GM21515 (cell line): ENCODE measurements at regions not wholly inside any gene's neighbourhood (a gene's known extent, or its start where the extent isn't known, plus 50 kb on each side); places are given as distances from the start of the nearest gene placed in this dataset.

ENCODE experiments used
- ATAC-seq: cut with Tn5 transposase; IDR thresholded peaks from one replicate; pipeline ENCODE4 v1.9.1; 2021; ENCODE audit not compliant: unreplicated experiment

DNA sequence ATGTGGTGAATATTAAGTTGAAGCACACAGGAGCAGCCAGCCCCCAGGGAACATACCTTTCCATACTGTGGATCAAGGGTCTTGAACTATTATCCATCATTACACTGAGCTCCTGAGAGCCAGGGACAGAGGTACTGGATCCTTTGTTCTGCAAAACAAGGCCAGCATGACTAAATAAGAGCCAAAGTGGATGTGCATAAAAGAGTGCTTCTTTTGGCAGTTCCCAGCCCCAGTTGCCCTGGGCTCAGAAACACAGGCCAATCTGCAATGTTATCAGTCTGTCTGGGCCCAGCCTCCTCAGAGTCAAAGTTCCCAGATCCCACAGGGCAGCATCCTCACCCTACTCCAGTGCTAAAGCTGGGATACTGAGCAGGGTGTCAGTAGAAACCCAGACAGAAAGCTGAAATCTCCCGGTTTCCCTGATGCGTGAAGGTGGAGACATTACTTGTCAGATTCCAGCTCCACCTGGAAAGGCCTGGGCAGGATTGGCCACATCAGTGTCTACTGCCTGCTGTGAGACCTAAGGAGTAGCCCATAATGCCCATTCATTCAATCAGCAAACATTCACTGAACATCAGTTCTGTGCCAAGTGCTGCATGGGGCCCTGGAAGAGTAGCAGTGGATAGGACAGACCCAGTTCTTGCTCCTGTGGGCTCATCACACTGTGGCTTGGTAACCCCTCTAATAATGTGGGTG is 342.7 kb downstream of the CXCL12 start:
- ATAC-seq, result no peak

DNA sequence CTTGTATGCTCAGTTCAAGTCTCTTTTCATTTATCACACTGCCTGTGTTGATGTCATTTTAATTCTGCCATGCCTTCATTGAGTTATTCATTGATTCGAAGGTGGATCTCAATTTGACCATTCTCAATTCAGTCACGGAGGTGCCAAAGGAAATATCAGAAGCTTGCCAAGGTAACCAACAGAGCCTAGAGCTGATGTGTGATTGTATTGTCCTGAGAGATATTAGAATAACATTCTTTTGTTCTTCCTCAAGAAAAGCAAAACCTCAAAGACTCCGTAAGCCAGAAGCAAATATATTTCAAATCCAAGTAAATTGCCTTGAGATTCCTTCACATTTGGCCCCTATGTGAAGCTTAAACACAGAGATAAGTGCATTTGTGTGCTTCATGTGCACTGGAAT is 345.3 kb downstream of the CXCL12 start:
- no peak for ATAC-seq

DNA sequence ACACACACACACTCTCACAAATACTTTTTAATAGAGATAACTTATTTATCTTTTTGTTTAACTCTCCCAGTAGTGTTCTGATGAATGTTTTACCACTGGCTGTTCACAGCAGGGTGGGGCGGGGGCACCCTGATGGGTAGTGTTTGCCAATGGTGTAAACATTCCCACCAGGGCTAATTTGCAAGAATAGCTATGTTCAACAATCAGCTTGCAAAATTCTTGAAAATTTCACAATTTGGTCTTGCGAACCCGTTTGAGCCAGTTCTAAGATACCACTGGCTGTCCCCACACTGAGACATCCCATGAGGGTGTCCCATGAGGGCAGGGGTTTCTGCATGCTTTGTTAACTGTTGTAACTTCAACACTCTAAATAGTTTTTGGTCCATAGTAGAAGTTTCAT is 348.5 kb downstream of the CXCL12 start:
- ATAC-seq, result no peak

DNA sequence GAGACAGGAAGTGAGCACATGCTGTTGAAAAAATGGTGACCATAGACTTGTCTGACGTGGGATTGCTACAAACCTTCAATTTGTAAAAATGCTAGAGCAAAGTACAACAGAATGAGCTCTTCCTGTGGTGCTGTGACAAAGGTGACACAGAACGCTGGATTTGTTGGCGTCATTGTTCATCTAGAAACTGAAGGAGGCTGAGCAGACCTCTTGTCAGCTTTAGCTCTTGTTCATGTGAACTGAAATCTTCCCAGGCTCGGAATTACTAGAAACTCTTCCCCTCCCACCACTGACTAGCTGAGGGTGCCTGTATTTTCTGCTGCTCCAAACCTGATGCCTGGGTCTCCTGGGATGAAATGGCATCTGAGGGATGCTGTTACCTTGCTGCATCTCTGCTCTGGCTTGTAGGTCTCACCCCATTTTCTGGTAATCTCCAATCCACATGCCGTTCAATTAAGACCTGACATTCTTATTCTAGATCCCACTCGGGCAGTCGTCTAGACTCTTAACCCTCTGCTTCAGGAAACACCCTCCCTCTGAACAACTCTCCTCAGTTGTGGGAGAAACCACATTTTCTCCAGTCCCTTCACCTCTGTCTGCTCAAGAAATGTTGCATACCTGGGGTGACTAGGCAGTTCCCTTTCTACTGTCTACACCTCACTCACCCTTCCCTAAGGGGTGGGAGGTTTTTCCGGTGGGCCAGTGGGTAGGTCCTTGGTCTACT is 349.3 kb downstream of the CXCL12 start:
- no peak for ATAC-seq

DNA sequence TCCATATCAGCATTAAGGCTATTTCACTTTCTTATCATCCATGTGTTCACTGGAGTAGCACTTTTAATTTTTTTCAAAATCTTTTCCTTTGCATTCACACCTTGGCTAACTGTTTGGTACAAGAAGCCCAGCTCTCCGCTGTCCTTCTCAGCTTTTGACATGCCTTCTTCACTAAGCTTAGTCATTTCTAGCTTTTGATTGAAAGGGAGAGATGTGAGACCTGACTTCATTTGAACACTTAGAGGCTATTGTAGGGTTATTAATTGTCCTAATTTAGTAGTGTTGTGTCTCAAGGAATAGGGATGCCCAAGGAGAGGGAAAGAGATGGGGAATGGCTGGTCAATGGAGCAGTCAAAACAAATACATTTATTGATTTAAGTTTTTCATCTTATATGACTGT is 350.0 kb downstream of the CXCL12 start:
- no peak for ATAC-seq

DNA sequence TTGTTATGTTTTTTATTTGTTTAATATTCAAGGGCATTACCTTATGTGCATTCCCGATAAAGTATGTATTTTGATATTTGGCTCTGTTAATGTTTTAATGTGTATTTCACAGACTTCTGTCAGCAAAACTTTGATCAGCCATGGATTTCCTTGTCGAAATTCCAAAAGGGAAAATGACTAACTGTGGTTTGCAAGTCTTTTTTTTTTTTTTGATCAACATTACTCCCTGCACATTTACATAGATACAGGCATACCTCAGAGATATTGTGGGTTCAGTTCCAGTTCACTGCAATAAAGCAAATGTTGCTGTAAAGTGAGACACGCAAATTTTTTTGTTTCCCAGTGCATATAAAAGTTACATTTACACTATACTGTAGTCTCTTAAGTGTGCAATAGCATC is 351.9 kb downstream of the CXCL12 start:
- no peak for ATAC-seq

DNA sequence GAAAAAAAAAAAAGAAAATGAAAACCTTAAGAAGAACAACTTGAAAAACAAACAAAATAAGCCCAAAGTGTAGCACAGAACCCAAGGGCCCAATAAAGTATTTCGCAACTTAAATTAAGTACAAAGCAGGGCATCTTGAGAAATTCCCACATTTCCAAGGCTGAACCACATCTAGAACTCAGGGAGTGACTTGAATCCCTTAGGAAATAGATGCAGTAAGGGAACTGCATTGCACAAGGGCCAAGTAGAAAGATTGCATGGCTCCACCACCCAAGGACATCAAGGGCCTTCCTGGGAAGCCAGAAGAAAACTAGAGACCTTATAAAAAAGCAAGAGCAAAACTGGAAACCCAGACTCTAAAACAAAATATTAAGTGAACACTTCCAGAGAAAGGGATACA is 352.7 kb downstream of the CXCL12 start:
- ATAC-seq, result no peak

DNA sequence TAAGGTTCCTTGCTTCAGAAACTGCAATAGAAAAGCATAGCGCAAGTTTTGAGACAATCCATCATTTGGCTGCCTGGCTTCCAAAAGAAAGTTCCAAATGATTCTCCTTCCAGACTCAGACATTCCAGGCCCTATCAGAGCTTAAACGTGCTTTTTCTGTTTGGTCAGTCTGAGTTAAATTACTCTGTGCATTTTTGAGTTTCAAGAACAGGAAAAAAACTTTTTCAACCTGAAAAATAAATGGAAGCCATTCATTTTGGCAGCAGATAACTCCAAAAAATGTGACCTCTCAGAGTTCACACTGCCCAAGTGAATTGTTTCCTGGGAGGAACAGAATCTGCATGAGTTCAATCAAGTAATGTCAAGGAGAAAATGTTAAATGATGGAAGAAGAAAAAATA is 354.2 kb downstream of the CXCL12 start:
- ATAC-seq, result no peak

DNA sequence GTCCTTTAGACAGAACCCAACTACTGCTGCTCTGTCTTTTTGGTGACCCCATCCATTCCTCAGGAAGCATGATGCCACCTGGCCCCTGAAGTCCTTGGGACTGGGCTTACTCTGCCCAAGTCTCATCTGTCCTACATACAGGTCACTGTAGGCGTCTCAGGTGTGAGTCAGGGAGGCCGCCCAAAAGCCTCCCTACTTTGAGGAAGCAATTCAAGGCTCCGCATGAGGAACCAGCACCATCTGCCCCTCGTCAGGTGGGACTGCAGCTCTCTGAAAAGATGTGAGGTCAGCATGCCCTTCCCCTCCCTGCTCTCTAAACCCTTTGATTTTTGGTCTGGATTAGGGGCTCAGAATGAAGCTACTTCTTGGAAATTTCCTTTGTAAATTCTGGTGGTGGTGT is 354.8 kb downstream of the CXCL12 start:
- peak; percentile 81 for ATAC-seq

DNA sequence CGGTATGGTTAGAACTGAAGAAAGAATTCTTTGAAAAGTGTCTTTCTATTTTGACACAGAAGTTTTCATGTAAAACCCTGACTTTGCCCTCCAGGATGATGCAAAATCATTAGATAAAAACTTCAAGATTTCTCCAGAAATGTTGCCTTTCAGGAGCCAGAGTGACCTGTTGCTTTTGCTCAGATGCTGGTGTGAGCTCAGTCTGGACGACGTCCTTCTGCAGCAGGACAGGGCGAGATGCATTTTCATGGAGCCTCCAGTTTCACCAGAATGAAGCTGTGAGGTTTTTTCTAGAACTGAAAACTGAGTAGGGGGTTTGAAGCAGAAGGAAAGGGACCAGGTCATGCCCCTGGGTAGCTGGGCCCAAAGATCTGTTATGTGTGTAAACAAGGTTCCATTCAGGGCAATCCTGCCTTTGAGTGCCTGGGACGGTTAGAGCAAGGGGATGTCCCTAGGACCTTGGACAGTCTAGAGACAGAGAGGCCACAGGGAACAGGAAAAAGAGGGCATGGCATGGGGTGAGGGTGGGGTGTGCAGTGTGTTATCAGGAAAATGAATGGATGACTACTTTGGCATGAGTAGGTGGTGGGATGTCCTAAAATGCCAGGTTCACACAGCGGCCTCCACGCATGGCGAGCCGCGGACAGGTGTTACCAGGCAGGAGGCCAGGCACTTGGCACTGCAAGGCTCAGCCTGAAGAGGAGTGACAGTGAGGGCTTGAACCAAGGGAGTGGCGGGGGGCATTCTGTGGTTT is 356.3 kb downstream of the CXCL12 start:
- ATAC-seq, result no peak

DNA sequence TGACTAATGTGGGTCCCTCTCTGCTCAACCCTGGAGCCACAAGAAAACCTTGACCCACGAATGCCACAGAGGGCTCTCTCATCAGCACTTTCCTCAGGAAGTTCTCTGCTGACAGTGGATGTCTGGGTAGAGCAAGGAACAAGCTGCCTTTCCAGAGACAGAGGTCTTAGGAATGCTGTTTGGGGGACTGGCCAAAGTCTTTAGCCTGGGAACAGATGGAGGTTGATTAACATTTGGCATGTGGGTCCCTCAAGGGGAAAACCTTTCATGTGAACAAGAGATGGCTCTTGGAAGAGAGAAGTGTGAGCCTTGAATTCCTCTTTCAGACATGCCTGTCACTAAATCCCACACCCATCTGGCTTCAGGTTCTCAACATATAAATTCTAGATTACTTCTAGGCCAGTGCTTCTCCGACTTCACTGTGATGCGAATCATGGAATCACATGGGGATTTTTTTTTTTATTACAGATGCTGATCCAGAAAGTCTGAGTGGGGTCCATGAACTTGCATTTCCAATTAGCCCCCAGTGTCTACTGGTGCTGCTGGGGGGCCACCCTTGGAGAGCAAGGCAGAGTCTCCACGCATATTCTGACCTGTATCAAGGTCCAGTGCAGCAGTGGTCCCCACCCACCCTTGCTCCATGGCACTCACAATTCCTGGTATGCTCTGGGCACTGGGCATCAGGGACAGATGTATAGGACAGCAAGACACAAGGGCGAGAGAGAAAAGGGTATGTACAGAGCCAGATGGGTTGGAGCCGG is 360.4 kb downstream of the CXCL12 start:
- no peak for ATAC-seq

DNA sequence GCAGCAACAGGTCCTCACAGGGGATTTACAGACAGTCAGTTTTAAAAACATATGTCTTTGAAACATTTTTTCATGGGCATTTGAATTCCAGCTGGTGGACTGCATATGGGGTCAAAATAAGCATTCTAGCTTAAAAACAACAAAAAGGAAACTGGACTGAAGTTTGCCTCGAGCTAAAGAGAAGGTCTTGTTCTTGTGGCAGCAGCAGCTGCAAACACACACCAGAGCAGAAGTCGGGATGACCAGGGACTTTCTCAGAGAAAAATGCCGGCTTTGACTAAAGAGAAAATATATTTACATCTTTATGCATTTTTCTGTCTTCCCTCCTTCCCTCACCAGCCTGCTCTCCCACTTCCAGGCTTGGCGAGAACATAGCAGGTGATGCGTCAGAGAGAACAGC is 361.4 kb downstream of the CXCL12 start:
- ATAC-seq, result no peak

DNA sequence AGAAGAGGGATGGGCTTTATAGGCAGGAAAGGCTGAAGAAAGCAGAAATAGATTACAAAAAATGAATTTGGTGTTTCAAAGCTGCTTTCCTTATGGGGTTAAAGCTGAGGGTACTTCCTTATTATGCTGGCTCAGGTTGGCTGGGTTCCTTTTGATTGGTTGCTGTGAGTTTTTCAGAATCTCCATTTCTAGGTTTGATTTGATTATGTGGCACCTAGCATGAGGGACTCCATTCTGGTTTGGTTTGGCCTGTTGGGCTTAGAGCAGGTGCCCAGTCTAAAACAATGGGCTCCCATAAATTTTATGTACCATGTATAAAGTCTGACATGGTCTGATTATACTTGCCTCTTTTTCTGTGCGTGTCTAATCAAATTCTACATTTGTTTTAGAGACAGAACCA is 362.7 kb downstream of the CXCL12 start:
- ATAC-seq, result no peak

DNA sequence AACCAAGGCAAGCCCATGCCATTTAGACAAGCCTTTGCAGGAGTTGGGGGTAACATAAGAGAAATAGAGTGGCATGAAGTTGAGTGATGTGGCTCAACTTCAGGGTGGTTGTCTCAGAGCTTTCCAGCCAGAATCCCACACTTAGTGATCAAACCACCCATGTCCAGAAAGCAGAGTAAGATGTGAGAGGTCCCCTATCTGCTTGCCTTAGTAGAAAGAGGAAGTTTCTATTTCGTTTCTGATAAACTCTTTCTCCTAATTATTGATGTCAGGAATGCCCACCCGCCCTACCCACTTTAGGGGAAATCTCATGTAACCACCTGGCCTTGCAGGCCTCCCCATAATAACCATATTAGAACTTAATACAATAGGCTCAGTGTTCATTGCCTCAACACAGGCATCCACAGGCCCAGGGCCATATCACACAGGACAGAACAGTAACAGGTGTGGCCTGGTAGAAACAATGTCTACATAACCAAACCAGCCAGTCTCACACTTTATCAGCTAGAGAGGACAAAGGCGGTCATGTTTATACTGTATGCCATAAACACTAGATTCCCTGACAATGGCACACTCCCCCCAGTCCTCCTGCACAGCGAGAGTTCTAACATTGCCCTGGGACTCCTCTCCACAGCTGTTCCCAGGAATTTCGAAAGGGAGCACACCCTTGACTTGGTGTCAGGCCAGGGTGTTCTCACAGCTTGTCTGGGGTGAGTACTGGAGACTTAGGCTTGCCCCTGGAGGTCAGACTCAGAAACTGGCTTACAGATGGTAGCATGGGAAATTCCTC is 364.4 kb downstream of the CXCL12 start:
- peak; percentile 52 for ATAC-seq

DNA sequence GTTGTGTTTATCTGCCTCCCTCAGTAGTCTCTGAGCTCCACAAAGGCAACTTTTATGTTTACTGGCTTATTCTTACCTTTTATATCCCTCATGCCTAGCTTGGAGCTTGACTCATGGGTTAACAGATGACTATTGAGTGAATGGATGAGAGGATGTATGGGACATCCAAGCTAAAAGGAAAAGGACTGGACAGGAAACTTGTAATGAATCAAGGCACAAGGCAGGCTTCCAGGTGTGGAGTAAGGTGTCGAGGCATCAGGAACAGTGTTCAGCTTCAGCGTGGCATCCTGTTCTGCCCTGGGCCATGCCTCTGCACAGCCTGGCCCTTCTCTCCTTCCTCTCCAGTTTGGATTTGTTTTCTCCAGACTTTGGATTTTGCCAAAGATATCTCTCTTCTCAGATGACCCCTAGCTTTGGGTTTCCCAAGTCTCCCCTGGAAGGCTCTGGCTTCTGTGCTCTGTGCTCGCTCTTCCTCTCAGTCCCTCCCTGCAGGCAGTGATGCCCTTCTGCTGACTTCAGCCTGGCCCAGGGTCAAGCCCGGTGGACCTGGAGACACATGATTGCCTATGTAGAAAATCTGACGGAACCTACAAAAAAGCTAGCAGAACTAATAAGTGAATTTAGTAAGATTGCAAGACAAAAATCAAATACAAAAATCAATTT is 367.3 kb downstream of the CXCL12 start:
- no peak for ATAC-seq

DNA sequence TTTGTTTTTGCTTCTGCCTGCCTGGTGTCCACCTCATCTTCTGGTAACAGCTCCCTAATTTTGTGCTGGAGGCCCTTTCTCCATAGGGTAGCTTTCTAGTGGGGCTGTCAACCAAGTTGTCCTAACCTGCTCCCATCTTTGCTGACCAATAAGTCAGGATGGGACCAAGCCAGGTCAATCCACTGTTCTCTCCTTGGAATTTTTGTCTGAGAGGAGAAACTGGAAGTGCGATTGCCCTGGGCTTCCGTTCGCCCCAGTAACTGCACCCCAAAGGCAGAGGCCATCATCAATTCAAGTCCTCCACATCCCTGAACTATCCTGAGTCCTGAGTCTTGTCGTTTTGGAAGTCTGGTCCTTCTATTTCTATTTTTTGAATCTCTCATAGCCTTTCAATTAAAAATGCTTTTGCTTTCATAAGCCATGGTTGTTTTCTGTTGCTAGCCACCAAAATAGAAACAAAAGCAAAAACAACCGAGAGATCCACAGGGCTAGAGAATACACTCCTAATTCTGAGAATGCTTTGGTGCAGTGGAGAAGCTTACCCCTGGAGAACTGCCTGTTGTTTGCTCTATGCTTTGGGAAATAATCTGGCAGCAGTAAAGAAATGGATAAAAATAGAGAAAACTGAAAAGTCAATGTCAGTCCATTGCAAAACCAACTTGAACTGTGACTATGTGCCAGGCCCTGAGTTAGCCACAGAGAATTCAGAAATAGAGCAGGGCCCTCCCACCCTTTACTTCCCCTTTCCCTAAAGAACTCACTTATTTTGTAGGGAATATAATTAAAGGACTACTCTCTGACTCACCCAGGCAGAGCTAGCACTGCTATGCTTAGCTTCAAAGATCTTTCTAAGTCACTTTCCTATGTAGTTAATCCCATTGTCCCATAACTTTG is 368.1 kb downstream of the CXCL12 start:
- ATAC-seq, result no peak

DNA sequence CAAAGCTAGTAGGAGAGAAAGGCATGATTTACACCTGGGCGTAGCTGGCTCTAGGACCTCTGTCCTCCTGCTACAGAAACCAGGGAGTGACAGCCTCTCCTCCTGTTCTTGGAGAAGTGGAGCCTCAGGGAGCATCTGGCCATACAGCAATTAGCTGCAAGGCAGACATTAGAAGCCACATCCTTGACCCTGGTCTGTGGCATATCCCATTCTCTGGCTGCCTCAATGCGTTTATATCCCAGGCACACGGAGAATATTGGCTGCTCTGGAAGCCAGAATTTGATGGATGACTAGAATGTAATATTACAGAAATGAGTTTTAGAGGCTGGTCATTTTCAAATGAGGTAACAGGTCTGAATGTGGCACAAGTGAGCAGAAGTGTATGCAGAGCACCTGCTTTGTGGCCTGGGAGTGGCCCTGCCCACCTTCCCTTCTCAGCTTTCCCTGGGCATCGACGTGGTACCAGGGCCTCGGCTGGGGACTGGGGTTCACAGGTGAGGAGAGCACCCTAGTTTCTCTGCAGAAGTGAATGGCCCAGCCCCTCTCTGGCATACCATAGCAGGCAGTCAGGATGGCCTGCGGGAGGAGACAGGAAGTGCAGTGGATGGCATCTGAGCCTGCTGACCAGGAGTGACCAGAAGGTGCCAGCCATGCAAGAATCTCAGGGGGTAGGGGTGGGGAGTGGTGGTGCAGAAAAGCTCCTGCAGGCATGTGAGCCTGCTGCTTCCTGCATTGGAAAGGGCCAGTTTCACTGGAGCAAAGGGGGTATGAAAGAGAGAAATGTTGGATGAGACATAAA is 367.2 kb upstream of the ZNF32 start:
- ATAC-seq, result no peak

DNA sequence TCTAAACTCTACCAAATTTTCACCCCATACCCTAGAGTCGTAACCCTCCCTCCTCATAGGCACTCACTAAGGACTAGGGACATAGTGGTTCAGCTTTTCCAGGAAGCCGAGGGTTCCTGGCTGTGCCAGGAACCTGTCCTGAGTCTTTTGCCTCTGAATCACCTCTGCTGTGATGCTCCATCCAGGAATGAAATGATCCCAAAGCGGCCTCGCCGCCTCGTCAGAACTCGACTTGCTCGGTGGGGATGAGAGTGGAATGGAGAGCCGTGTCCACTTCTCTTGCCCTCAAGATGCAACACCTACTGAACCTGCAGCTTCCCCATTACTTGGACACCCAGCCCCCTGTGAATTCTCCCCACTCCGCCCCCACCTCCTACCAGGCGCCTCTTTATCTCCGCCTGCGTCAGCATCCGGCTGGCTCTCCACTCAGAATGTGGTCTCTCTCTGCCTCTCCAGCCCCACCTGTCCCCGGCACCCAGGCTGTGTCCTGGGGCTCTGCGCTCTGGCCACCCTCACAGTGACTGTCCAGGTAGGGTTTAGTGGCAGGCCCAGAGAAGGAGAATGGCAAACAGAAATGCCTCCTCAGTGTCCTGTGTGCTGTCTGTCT is 366.1 kb upstream of the ZNF32 start:
- no peak for ATAC-seq
